ENCODE measurements at regions not wholly inside any gene's neighbourhood (a gene's known extent, or its start where the extent isn't known, plus 50 kb on each side); places are given as distances from the start of the nearest gene placed in this dataset.

GRCh38 chr2:15111718-15112117 lies 449.4 kb downstream of the NBAS start:
- Histone ChIP-seq H3K79me2 (ENCODE audit: control insufficient read depth, insufficient read depth, low read length) (no peaks in the 10 kb centered on the region), H3K36me3 (ENCODE audit: control insufficient read depth, insufficient read depth, low read length) (no peaks in the 10 kb centered on the region), H2AFZ (ENCODE audit: low read depth, low read length) (no peak overlapping the region), H3K9ac (ENCODE audit: insufficient read depth in 1 of 2, low read depth in 2 of 2, low read length in 2 of 2) (no peak overlapping the region), H3K4me3 (no peak overlapping the region), H3K9me3 (replicated peaks; ENCODE audit: control insufficient read depth, insufficient read depth, low read depth, low read length) (no peaks in the 10 kb centered on the region), H3K4me2 (ENCODE audit: insufficient read depth, low read length) (no peak overlapping the region), H3K27me3 (ENCODE audit: control insufficient read depth in 2 of 2, insufficient read depth in 2 of 2, low read length in 2 of 2) (no peaks in the 10 kb centered on the region), H3K4me1 (replicated peaks in 1 of 2; ENCODE audit: control insufficient read depth in 2 of 2, insufficient read depth in 2 of 2, low read length in 2 of 2) (no peaks in the 10 kb centered on the region), H3K27ac (ENCODE audit: extremely low read depth, low read depth, low read length) (no peak overlapping the region), H4K20me1 (replicated peaks; ENCODE audit: control insufficient read depth, insufficient read depth, low read length) (no peaks in the 10 kb centered on the region), H3K9me1 (ENCODE audit: control insufficient read depth, insufficient read depth, low read length) (no peaks in the 10 kb centered on the region)
- ChIA-PET POLR2A (no interaction called here), CTCF (ENCODE audit: low intra/inter-chr PET ratio) (no interaction called here)
- no peak for TF ChIP-seq ZNF311 (CRISPR knock-in tag; IDR thresholded peaks at IDR 0.05)
- TF ChIP-seq RFX1 (IDR thresholded peaks at IDR 0.05), result no peak
- TF ChIP-seq PBX2 (CRISPR knock-in tag; IDR thresholded peaks at IDR 0.05; ENCODE audit: low read depth), result no peak
- no peak for TF ChIP-seq PBX2 (tag; conservative IDR thresholded peaks at IDR 0.05; ENCODE audit: low read depth)
- no peak for TF ChIP-seq RFX5 (IDR thresholded peaks at IDR 0.05; ENCODE audit: low read depth, low read length)
- no peak for TF ChIP-seq IRF1 (CRISPR knock-in tag; IDR thresholded peaks at IDR 0.05; ENCODE audit: borderline replicate concordance)
- TF ChIP-seq RBM17 (IDR thresholded peaks at IDR 0.05; ENCODE audit: borderline replicate concordance, low read depth, low read length), result no peak
- TF ChIP-seq BRD4 (IDR thresholded peaks at IDR 0.05), result no peak
- no peak for ATAC-seq
- no TSS peak for BruUV-seq (replicated peaks)
- WGBS (ENCODE audit: insufficient coverage, low coverage, missing lambda C conversion rate), result 0% methylated on average over 1 of the region's 1 CpG
- in situ Hi-C loops (cut with MboI), result no loop called here
- DNase-seq (ENCODE audit: extremely low read depth in 1 of 4, low spot score in 3 of 4), result no peak
- no peak for FAIRE-seq
- intact Hi-C loops (cut with micrococcal nuclease), result no loop called here

Measured in K562 (cell line).